Activated CD4-positive, alpha-beta T cell treated with anti-CD3 and anti-CD28 coated beads, Interleukin-2, amount 10 ng/mL, durations not matched to agents 7 days and 5 days (primary cell): ENCODE measurements at regions not wholly inside any gene's neighbourhood (a gene's known extent, or its start where the extent isn't known, plus 50 kb on each side); places are given as distances from the start of the nearest gene placed in this dataset.

Experiments
- CTCF ChIA-PET: fragments of 350-600 bp; sonication (Branson Sonifier 250); formaldehyde crosslinking; loops from one replicate; lab custom pipeline; 2021; ENCODE audit warnings: antibody characterized with exemption; lab: Charles Lee
- POLR2A ChIA-PET: fragments of 350-600 bp; sonication (Branson Sonifier 250); formaldehyde crosslinking; loops from one replicate; lab custom pipeline; 2021; ENCODE audit warnings: antibody characterized with exemption; lab: Charles Lee
- DNase-seq: peaks from one replicate; pipeline ENCODE4 v3.0.0-alpha.2; 2020
- H3K27ac Mint-ChIP-seq: one replicate; pipeline ENCODE4 v1.8.0; 2021; ENCODE audit warnings: mild to moderate bottlenecking, moderate library complexity, mixed read lengths
- H3K27me3 Mint-ChIP-seq: one replicate; pipeline ENCODE4 v1.8.0; 2021; ENCODE audit warnings: mixed read lengths
- H3K36me3 Mint-ChIP-seq: one replicate; pipeline ENCODE4 v1.8.0; 2021; ENCODE audit warnings: low read depth, mixed read lengths
- H3K4me1 Mint-ChIP-seq: one replicate; pipeline ENCODE4 v1.8.0; 2021; ENCODE audit warnings: mixed read lengths
- H3K4me3 Mint-ChIP-seq: one replicate; pipeline ENCODE4 v1.8.0; 2021; ENCODE audit warnings: mild to moderate bottlenecking, moderate library complexity, mixed read lengths
- H3K9me3 Mint-ChIP-seq: one replicate; pipeline ENCODE4 v1.8.0; 2021; ENCODE audit warnings: mixed read lengths

DNA sequence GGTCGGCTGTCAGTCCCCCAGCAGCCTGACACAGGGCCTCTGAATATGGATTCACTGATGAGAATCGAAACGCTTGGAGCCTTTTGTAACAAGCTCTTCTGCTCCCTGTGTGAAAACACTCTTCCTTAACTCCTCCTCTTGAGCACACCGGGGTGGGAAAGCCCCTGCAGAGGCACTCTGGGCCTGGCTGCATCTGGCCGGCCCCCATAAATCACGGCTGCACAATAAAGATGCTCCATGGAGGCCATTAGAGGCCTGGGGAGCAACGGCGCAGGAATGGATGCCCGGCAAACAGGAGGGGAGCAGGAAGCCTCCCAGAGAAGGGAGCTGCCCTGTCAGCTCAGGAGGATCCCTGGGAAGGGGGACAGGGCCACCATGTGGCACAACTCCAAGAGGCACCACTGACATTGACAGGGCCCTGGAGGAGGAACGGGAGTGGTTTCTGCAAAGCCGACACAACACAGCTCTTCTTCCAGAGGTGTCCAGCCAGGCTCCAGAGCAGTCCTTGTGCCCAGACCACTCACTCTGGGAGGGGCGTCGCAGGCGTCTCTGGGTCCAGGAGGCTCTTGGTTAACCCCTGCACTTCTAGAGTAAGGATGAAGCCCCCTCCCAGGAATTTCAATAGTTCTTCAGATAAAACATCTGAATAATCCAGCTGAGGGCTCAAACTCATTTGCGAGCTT lies 509.3 kb upstream of the PPP2R3A start:
- DNase-seq, result no peak
- Mint-ChIP-seq H3K27me3 (no peaks in the 10 kb centered on the region), H3K9me3 (no peaks in the 10 kb centered on the region), H3K4me3 (no peak overlapping the region), H3K27ac (no peak overlapping the region), H3K36me3 (no peaks in the 10 kb centered on the region), H3K4me1 (no peaks in the 10 kb centered on the region)
- ChIA-PET CTCF (no interaction called here), POLR2A (no interaction called here)

DNA sequence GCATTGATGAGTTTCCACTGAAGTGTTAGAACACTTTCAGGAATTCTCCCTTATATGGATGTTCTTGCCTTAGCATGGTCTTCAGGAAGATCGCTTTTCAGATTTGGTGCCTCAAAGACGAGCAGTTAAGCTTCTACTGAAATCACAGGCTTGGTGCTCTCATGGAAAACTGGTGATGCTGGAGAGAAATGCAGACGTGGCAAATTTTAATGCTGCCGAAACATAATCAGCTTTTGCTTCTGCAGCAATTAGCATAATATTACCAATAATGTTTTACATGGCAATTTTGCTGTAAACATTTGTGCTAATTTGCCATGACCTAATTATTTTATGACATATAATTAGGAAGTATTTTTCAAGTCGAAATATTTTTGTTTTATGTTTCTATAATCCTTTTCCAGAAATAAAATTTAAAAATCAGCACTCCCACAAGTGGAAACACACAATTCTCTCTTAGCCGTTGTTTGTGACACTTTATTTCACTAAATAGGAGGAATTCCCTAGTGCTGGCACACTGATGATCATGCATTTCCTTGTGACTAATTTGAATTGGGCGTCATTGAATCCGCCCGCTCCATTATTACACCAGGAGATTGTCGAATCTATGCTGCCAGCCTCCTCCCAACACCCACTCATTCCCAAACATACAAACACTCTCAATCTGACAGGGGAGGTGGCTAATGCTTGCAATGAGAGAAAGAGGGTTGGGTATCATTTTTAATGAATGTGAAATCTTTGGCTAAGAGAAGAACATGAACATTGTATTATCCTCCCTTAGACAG lies 506.8 kb upstream of the PPP2R3A start:
- Mint-ChIP-seq H3K4me1 (no peaks in the 10 kb centered on the region), H3K9me3 (no peaks in the 10 kb centered on the region), H3K27me3 (no peaks in the 10 kb centered on the region), H3K4me3 (no peak overlapping the region), H3K27ac (no peak overlapping the region), H3K36me3 (no peaks in the 10 kb centered on the region)
- DNase-seq, result no peak
- ChIA-PET CTCF (no interaction called here), POLR2A (no interaction called here)

DNA sequence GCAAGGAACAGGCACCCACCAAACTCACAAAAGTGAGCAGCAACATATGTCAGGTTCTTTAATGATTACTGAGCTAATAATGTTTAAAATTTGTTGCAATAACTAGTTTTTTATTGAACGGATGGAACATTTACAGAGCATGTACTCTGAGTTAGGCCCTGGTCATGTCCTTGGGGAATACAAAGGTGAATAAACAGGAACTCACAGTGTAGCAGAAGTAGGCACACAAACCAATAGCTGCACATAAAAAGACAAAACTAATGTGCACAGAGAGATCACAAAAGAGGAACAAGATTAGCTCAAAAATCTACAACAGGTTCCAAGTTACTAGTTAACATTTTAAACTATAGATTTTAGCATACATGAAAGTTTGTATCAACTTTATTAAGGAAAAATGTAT lies 505.3 kb upstream of the PPP2R3A start:
- Mint-ChIP-seq H3K9me3 (no peaks in the 10 kb centered on the region), H3K4me1 (no peaks in the 10 kb centered on the region), H3K36me3 (no peaks in the 10 kb centered on the region), H3K27me3 (no peaks in the 10 kb centered on the region), H3K27ac (no peak overlapping the region), H3K4me3 (no peak overlapping the region)
- DNase-seq, result no peak
- ChIA-PET CTCF (no interaction called here), POLR2A (no interaction called here)

DNA sequence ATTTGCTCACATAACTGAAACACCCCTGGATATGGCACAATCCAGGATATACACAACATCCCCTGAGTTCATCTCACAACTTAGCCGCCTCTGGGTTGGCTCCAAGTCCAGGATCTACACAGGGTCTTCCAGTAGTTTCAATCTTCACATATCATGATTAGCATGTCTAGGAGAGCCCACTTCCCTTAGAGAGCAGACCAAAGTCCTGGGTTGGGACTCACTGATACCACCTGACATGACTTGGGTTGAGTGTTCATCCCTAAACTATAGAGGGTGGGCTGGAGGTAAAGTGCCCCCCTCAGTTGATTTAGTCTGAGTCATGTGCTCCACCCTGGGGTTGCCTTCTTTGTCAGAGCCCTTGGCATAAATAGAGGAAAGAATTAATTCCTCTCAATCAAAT lies 493.6 kb upstream of the PPP2R3A start:
- H3K4me3 Mint-ChIP-seq, result no peak overlapping the region
- ChIA-PET POLR2A (no interaction called here), CTCF (no interaction called here)
- DNase-seq, result no peak
- H3K9me3 Mint-ChIP-seq, result no peaks in the 10 kb centered on the region
- no peak overlapping the region for H3K27ac Mint-ChIP-seq
- H3K36me3 Mint-ChIP-seq, result no peaks in the 10 kb centered on the region
- no peaks in the 10 kb centered on the region for H3K4me1 Mint-ChIP-seq
- no peaks in the 10 kb centered on the region for H3K27me3 Mint-ChIP-seq

DNA sequence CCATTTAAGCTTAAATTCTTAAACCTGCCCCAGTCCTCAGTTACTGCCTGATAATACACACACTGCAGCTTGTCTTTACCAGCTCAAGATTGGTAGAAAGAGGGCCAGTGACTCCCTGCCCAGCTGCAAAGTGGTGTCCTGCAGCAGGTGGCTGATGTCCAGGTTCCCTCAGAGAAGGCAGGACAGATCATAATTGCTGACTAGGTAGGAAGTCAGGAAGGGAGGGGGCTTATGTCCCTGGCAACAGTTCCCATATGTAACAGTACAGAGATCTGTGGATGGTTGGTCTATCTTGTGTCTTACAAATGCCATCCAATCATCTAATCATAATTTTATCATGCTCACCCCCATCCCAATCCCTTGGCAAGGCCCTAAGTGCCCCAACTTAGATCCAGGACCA lies 492.1 kb upstream of the PPP2R3A start:
- ChIA-PET POLR2A (no interaction called here), CTCF (no interaction called here)
- Mint-ChIP-seq H3K9me3 (no peaks in the 10 kb centered on the region), H3K27ac (no peak overlapping the region), H3K4me3 (no peak overlapping the region), H3K36me3 (no peaks in the 10 kb centered on the region), H3K27me3 (peaks cover 2% of the 10 kb centered on the region), H3K4me1 (no peaks in the 10 kb centered on the region)
- no peak for DNase-seq

DNA sequence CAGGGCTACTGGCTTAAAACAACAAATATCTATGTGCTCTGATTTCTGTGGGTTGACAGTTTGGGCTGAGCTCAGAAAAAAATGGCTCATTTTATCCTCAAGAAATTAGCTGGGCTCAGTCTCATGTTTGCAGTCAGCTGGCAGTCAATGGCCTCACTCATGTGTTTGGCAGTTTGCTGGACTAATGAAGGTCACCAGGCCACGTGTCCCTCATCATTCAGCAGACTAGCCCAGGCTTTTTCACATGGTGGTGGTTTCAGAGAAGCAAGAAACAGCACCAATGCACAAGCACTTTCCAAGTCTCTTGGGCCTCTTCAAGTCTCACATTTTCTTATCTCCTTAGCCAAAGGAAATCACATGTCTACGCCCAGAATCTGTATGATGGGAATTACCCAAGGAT lies 478.3 kb upstream of the PPP2R3A start:
- H3K9me3 Mint-ChIP-seq, result no peaks in the 10 kb centered on the region
- H3K4me1 Mint-ChIP-seq, result no peaks in the 10 kb centered on the region
- no peak for DNase-seq
- H3K4me3 Mint-ChIP-seq, result no peak overlapping the region
- H3K27ac Mint-ChIP-seq, result no peak overlapping the region
- ChIA-PET POLR2A (no interaction called here), CTCF (no interaction called here)
- H3K27me3 Mint-ChIP-seq, result no peaks in the 10 kb centered on the region
- no peaks in the 10 kb centered on the region for H3K36me3 Mint-ChIP-seq

DNA sequence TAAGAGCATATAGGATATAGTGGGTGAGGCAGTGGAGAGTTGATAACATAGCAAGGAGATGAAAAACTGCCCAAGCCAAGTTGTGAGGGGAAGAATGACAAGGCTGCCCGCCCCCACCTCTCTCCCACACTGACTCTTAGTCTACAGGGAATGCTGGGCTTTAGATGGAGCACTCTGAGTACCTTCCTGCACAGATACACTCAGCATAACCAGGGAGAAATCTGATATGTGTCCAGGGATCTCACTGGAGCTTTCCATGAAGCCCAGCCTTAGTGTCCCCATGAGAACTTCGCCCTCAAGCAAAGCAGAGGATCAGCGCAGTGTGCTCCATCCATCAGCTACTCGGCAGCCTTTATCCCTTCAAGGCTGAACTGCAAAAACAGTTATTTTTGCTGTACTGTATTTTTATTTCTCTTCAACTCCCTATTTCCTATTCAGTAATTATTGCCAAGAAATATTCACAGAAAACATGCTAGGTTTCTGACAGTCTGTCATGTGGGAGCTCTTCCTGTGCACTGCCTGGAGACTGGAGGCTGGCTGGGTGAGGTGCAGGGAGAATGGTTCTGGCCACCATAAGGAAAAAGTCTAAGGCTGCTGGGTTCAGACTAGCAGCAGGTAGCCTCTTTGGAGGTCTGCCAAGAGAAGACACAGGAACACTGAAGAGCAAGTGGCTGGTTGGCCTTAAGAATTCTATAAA lies 475.2 kb upstream of the PPP2R3A start:
- ChIA-PET POLR2A (no interaction called here), CTCF (no interaction called here)
- no peaks in the 10 kb centered on the region for H3K36me3 Mint-ChIP-seq
- no peaks in the 10 kb centered on the region for H3K9me3 Mint-ChIP-seq
- no peaks in the 10 kb centered on the region for H3K4me1 Mint-ChIP-seq
- no peak for DNase-seq
- H3K27ac Mint-ChIP-seq, result no peak overlapping the region
- H3K27me3 Mint-ChIP-seq, result no peaks in the 10 kb centered on the region
- no peak overlapping the region for H3K4me3 Mint-ChIP-seq

DNA sequence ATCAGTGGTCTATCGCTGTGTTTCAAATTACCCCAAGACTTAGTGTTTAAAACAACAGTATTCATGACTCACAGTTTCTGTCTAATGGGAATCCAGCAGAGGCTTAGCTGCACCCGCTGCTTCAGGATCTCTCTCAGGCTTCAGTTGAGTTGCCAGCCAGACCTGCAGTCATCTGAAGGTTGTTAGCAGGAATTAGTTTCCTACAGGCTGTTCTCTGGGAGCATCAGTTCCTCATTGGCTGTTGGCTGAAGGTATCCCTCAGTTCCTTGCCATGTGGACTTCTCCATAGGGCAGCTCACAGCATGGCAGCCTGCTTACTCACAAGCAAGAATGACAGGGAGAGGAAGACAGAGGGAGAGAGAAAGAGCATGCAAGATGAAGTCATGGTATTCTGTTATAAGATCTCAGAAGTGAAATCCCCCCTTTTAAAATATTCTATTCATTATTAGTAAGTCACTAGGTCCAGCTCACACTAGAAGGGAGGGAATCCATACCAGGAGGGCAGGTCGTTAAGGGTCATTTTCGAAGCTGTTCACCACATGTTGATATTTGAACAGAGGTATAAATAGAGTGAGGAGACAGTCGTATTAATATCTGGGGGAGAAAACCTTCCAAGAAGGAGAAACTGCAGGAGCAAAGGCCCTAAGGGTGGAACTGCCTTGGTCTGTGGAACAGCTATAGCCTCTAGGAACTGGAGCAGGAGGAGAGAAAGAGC lies 473.9 kb upstream of the PPP2R3A start:
- H3K4me3 Mint-ChIP-seq, result no peak overlapping the region
- ChIA-PET POLR2A (no interaction called here), CTCF (no interaction called here)
- no peaks in the 10 kb centered on the region for H3K36me3 Mint-ChIP-seq
- H3K27ac Mint-ChIP-seq, result no peak overlapping the region
- H3K4me1 Mint-ChIP-seq, result no peaks in the 10 kb centered on the region
- no peaks in the 10 kb centered on the region for H3K9me3 Mint-ChIP-seq
- H3K27me3 Mint-ChIP-seq, result no peaks in the 10 kb centered on the region
- DNase-seq, result no peak

DNA sequence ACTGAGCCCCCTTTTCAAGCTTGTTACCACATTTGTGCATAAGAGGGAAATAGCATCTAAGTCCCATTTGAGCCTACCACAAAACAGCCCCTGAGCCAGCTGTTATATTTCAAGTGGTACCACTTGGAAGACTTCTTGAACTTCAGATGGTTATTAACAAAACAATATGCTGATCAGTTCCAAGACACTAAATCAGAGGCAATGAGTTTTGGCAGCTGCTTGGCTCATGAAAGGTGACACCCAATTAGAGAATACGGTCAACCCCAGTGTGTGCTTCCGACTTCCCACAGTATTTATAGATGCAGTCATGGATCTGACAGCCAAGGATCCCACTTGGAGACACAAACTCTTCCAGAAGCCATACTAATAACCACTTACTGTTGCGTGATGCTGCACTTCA lies 469.6 kb upstream of the PPP2R3A start:
- Mint-ChIP-seq H3K36me3 (no peaks in the 10 kb centered on the region), H3K9me3 (no peaks in the 10 kb centered on the region), H3K4me1 (no peaks in the 10 kb centered on the region), H3K4me3 (no peak overlapping the region), H3K27ac (no peak overlapping the region), H3K27me3 (no peaks in the 10 kb centered on the region)
- no peak for DNase-seq
- POLR2A ChIA-PET, result no interaction called here
- CTCF ChIA-PET, result no interaction called here

DNA sequence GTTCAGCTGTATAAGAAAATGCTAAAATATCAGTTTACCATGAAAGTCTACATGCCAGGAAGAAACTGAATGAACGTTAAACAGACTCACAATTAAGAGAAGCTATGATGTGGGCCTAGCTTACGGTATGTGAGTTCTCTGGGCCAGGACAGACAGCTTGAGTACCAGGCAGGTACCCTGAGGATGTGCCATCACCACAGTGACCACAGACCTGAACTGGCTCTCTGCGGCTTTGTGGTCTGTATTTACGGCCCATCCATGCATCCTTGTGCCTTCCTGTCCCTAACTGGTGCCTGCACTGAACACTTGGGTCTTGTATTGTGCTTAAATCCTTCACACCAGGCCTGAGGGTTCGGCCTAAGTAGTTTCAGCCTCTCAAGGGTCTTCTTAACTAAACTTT lies 467.5 kb upstream of the PPP2R3A start:
- POLR2A ChIA-PET, result no interaction called here
- Mint-ChIP-seq H3K4me3 (no peak overlapping the region), H3K9me3 (no peaks in the 10 kb centered on the region)

DNA sequence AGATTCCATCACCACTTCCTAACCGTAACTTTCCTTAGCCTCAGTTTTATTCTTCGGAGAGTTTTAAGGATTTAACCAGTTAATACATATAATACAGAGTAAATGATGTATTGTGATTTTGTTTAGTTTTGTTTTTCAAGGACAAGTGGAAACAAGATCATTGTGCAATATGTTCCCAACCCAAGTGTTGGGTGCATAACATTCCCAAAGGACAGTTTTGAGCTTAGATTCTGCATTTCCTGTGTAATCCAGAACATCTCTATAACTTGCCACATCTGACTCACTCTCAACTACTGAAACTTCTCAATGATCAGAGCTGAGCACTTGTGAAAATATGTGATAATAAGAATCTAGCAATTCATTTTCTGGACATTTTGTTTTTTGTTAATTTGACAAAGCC lies 466.1 kb upstream of the PPP2R3A start:
- Mint-ChIP-seq H3K4me3 (no peak overlapping the region), H3K9me3 (no peaks in the 10 kb centered on the region), H3K36me3 (no peaks in the 10 kb centered on the region), H3K27me3 (no peaks in the 10 kb centered on the region), H3K4me1 (no peaks in the 10 kb centered on the region), H3K27ac (no peak overlapping the region)
- ChIA-PET POLR2A (no interaction called here), CTCF (no interaction called here)
- no peak for DNase-seq

More for the DNA sequence above, 467.5 kb upstream of the PPP2R3A start:
- Mint-ChIP-seq H3K27ac (no peak overlapping the region), H3K36me3 (no peaks in the 10 kb centered on the region), H3K4me1 (no peaks in the 10 kb centered on the region), H3K27me3 (no peaks in the 10 kb centered on the region)
- DNase-seq, result no peak
- CTCF ChIA-PET, result no interaction called here

DNA sequence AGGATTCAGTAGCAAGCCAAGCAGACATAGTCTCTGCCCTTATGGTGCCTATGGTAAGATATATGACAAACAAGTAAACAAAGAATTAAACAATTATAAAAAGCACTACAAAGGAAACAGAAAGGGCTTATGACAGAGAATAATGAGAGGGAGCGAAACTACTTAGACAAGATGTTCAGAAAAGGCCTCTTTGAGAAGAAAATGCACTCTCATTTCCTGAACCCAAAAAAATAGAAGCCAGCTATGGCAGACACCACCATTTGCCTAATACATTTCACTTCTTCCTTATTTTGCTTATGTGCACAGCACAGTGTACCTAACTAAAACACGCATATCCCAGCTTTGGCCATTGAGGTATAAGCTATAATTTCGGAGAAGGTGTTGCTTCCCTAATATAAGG lies 465.5 kb upstream of the PPP2R3A start:
- no peaks in the 10 kb centered on the region for H3K27me3 Mint-ChIP-seq
- H3K9me3 Mint-ChIP-seq, result no peaks in the 10 kb centered on the region
- DNase-seq, result no peak
- H3K4me1 Mint-ChIP-seq, result no peaks in the 10 kb centered on the region
- no peak overlapping the region for H3K27ac Mint-ChIP-seq
- ChIA-PET POLR2A (no interaction called here), CTCF (no interaction called here)
- no peaks in the 10 kb centered on the region for H3K36me3 Mint-ChIP-seq
- no peak overlapping the region for H3K4me3 Mint-ChIP-seq
